Stimulated activated CD4-positive, alpha-beta T cell treated with anti-CD3 and anti-CD28 coated beads, TNF-alpha, amount 100 ng/mL, for 24 hours (primary cell): ENCODE measurements at regions not wholly inside any gene's neighbourhood (a gene's known extent, or its start where the extent isn't known, plus 50 kb on each side); places are given as distances from the start of the nearest gene placed in this dataset.
"Not testable (repeated sequence)": the region's sequence is repeated elsewhere in the genome, so short reads cannot be mapped to it uniquely, and the experiment has no call there.

Experiments
- DNase-seq, 3 experiments: peaks; one replicate each; pipeline ENCODE4 v3.0.0-alpha.2; 2020; ENCODE audit warnings: low read depth in 3 of 3

DNA sequence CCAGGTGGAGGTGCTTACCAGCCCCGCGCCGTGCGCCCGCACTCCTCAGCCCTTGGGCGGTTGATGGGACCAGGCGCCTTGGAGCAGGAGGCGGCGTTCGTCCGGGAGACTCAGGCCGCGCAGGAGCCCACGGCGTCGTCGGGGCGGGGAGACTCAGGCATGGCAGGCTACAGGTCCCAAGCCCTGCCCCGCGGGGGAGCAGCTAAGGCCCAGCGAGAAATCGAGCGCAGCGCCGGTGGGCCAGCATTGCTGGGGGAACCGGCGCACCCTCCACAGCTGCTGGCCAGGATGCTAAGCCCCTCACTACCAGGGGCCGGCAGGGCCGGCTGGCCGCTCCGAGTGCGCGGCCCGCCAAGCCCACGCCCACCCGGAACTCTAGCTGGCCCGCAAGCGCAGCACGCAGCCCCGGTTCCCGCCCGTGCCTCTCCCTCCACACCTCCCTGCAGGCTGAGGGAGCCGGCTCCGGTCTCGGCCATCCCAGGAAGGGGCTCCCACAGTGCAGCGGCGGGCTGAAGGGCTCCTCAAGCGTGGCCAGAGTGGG lies 1087.5 kb downstream of the GALC start:
- DNase-seq = not testable (repeated sequence)

DNA sequence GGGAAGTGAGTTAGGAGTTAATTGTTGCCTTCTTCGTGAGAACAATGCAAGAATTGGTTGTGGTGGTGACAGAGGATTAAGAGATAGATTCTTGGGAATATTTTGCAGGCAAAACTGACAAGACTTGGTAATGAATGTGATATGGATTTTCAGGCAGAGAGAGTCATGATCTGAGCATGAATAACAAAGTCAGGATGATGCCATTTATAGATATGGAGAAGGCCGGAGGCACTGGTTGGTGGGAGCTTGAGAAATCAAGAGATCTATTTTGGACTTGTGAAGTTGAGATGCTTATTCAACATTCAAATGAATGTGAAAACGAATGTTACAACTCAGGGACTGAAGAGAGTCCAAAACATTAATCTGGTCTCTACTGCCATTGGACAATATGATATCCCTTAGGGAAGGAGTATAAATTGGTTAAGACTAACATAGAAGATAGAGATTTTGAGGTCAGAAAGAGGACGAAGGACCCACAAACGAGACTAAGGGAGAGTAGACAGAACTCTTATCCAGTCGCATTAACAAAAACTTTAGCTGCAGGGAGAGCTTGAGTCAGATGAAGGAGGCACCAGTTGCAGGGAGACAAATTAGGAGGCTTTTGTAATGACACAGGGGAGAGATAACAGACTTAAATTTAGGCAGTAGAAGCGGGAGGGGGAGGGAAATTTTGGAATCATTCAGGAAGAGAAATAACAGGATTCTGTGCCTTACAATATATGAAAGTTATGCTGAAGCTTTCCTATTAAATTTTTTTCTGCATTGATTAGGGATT lies 1090.6 kb downstream of the GALC start:
- no peak for DNase-seq

DNA sequence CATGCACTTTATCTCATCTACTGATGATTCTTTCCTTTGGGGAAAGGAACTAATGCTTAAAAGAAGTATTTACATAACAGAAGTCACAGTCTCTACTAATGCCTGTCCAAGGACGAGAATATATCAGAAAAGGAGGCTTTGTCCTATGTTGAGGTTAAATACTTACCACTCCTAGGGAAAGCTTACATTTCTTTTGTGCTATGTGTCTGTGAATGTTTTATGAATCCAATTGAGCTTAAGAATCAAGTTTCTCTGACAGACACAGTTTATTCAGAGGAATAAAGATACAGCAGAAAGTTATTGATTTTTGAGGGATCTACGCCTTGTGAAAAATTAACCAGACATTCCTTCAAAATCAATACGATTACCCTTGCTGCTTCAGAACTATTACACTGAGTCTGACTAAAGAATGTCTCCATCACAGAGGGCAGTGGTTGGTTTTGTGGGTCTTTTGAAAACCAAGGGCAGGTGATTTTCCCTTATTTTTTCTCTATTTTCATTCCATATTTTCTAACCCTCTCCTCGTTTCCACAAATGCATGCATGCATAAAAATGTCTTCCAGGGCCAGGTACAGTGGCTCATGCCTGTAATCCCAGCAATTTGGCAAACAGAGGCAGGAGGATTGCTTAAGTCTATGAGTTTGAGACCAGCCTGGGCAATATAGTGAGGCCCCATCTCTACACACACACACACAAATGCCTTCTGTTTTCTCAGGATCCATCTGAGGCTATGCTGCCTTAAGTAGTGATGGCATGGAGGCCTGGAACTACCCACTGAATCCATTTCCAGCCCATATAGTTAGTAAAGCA lies 1095.1 kb downstream of the GALC start:
- no peak for DNase-seq

DNA sequence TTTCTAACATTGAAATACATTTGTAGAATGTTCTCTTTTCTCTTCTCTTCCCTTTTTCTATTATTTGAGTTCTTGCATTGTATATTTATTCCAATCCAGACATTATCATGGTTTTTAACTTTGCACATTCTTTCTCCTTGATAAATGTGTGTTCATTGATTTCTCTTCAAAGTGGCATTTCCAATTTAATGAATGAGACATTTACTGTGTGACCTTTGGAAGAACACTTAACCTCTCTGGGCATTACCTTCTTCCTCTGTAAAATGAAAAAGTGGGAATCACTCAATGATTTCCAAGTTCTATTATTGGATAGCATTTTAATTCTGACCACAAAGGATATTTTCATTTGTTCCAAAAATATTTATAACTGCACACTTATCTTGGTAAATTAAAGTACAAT lies 1095.8 kb downstream of the GALC start:
- no peak for DNase-seq

- DNase-seq = no peak
Measured at GRCh38 chr14:86896701-86897100, 1096.3 kb downstream of the GALC start.

- DNase-seq = no peak
Measured at GRCh38 chr14:86892152-86892956, 1100.6 kb downstream of the GALC start.

GRCh38 chr14:86885280-86885679 lies 1107.7 kb downstream of the GALC start:
- no peak for DNase-seq

DNA sequence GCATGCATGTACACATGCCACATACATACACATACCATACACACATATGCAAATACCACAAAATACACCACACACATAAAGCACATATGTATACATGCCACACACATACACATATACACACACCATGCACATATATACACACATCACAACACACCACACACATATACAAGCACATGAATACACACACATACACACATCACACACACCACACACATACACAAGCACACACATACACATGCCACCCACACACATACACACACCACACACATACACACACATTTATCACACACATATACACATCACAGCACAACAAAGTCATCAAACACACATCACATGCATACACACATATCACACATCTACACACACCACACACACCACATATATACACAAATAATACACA lies 1108.5 kb downstream of the GALC start:
- no peak for DNase-seq

DNA sequence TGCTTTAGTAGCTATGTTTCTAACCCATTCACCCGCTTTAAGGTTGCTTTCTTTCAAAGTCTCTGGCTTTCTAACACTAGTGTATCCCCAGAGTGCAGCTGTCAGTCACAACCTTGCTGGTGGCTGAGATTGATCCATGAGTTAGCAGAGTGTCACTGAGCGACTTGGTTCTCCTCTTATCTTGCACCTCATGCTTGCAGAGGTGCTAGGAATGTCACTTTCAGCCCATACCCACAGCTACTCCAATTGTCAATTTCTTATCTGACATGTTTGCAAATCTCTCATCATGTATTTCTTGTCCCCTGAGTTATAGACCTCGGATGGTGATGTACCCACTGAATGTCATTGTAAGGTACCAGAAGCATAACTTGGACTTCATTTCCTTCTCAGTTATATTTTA lies 1110.2 kb downstream of the GALC start:
- DNase-seq = no peak

DNA sequence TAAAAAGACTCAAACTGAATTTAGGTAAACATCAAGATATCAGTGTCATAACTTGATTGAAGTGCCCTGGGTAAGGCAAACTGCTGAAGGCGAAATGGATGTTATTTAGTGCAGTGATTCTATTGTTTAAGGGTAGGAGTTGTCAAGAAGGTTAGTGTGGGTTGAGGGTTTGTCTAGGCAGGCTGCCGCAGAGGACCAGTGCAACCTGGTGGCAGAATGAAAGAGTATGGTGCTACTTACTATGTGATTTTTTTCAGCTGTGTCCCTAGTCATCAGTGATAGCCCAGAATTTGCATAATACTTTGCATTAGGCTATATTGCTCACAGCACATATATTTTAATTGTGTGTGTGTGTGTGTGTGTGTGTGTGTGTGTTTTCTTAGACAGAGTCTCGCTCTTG lies 1127.0 kb downstream of the GALC start:
- no peak for DNase-seq

GRCh38 chr14:86858591-86858990 lies 1134.4 kb downstream of the GALC start:
- no peak for DNase-seq

- DNase-seq = no peak
Measured at GRCh38 chr14:86858031-86858430, 1135.0 kb downstream of the GALC start.

DNA sequence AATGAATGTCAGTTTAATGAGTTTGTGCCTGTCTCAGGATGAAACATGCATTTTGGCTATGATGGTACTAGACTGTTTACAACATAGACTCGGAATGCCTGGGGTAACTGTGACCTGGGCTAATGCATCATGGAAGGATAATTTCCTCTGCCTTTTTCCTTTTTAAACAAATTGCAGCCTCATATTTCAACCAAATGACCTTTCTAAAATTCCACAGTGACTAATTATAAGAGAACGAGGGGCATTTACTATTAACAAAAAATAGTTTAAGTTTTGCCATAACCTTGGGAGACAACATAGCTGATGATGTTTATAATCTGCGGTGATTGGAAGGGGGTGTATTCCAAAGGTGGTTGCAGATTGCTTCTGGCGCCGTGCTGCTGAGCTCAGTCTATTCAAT lies 1140.5 kb downstream of the GALC start:
- DNase-seq = no peak

GRCh38 chr14:86847140-86847539 lies 1145.8 kb downstream of the GALC start:
- no peak for DNase-seq

DNA sequence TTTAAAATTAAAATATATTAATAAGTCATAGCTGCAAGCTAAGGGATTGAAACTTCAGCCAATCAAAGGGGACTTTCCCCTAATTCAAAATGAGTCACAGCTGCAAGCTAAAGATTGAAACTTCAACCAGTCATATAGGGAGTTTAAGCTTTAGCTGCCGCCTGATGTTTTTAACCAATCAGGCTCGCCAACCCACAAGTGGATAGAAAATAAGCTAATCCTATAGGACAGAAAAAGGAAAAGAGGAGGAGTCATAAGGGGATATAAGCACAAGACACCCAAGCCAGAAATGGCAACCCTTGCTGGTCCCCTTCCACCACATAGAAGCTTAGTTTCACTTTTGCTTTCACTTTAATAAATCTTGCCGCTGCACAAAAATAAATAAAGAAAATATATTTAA lies 1154.6 kb downstream of the GALC start:
- no peak for DNase-seq

DNA sequence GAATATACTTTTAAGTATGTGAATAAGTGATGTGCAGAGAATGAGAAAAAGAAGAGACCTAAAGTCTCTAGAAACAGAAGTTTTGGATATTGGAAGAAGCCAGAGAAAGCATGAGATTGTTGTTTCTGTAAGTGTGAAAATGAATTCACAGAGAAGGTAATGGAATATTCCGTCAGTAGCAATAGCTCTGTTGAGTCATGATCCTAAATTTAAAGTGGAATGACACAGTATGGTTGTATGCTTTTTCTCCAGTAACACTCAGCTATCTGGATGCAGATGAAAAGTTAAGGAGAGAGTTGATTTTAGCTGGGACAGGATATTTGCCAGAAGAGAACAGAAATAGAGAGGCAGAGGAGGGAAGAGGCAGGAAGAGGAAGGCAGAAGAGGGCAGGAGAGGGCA lies 1166.3 kb downstream of the GALC start:
- DNase-seq = no peak

DNA sequence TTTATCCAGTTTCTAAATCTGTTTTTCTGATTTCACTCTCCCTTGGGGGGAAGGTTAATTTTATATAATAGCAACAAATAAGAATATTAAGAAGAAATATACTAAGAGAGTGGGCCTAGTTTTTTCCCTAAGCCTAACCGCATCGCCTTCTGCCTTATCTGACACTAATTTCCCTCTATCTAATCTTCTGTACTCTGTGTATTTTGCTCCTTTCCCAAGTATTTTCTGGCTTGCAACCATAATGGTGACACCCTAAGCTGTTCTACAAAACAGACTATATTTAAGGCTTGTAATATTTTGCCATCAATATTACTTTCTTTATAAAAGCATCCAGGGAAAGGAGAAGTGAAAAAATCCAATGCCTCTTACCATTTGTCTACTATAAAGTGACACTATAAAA lies 1168.8 kb downstream of the GALC start:
- no peak for DNase-seq

- DNase-seq = no peak
Measured at GRCh38 chr14:86823581-86823980, 1169.4 kb downstream of the GALC start.

- no peak for DNase-seq
Measured at GRCh38 chr14:86815341-86815740, 1177.6 kb downstream of the GALC start.

- DNase-seq = no peak
Measured at GRCh38 chr14:86802726-86803125, 1190.3 kb downstream of the GALC start.

DNA sequence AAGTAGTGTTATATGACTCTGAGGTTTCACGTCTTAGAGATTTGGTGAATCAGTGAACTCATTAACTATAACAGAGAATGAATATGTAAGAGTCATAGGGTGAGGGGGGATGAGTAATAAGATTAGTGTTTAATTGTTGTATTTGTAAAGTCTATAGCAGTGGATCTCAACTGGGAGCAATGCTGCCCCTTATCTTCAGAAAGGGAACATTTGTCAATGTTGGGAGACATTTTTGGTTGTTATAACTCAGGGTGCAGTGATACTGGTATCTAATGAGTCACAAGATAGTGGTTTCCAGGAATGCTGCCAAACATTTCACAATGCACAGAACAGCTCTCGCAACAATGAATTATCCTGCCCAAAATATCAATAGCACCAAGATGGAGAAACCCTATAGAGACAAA lies 1193.7 kb downstream of the GALC start:
- DNase-seq = no peak

GRCh38 chr14:86798330-86798729 lies 1194.7 kb downstream of the GALC start:
- DNase-seq = no peak
